Esophagus muscularis mucosa (tissue), 4 donors: ENCODE measurements at regions not wholly inside any gene's neighbourhood (a gene's known extent, or its start where the extent isn't known, plus 50 kb on each side); places are given as distances from the start of the nearest gene placed in this dataset.
"Not testable (repeated sequence)": the region's sequence is repeated elsewhere in the genome, so short reads cannot be mapped to it uniquely, and the experiment has no call there.

ENCODE experiments used
- DNase-seq: peaks from one replicate; pipeline ENCODE4 v3.0.0-alpha.2; 2017; ENCODE audit errors: extremely low spot score
- H3K27ac ChIP-seq, 4 donors: fragments of 200-600 bp; sonication (generic); replicated peaks in 1 of 4; 1 replicate in 3 of 4; 2 replicates in 1 of 4; pipeline ENCODE4 v1.5.1; 2016 to 2019; ENCODE audit warnings: mild to moderate bottlenecking in 1 of 4
- H3K27me3 ChIP-seq, 4 donors: fragments of 200-600 bp; sonication (generic); one replicate each; pipeline versions ENCODE4 v1.5.1 to v1.6.0; 2016 to 2019
- H3K36me3 ChIP-seq, 4 donors: fragments of 200-600 bp; sonication (generic); one replicate each; pipeline ENCODE4 v1.5.1; 2016 to 2019
- H3K4me1 ChIP-seq, 4 donors: fragments of 200-600 bp; sonication (generic); one replicate each; pipeline ENCODE4 v1.5.1; 2016 to 2019
- H3K4me3 ChIP-seq, 4 donors: fragments of 200-600 bp; sonication (generic); 1 replicate in 2 of 4; 2 replicates in 2 of 4; pipeline ENCODE4 v1.5.1; 2016 to 2019; ENCODE audit warnings: mild to moderate bottlenecking in 4 of 4, moderate library complexity in 1 of 4
- H3K9me3 ChIP-seq, 4 donors: fragments of 200-600 bp; sonication (generic); 1 replicate in 3 of 4; 2 replicates in 1 of 4; pipeline ENCODE4 v1.5.1; 2016 to 2019
- EP300 ChIP-seq: sonication (generic); formaldehyde crosslinking; IDR thresholded peaks from one replicate; pipeline ENCODE4 v1.6.1; 2017; ENCODE audit warnings: antibody characterized with exemption
- POLR2A ChIP-seq: fragments of 450-650 bp; IDR thresholded peaks from one replicate; pipeline ENCODE4 v1.6.1; 2017; ENCODE audit warnings: antibody characterized with exemption, moderate library complexity, mild to moderate bottlenecking, low read depth
- POLR2AphosphoS5 ChIP-seq, 2 donors: sonication (generic); formaldehyde crosslinking; IDR thresholded peaks; one replicate each; pipeline ENCODE4 v1.6.1; 2017; ENCODE audit warnings: antibody characterized with exemption in 2 of 2
- WGBS: methylation state at CpG from one replicate; pipeline ENCODE4 v1.1.5; 2018; 5-methylcytosine and 5-hydroxymethylcytosine counted together
- intact Hi-C: fragments of 100-400 bp; cut with DNase I; formaldehyde crosslinking; loops from one replicate; pipeline ENCODE4 v1.15.1; 2023
- TF ChIP-seq, protein P1 (sequence below), 3 experiments: fragments of 200-600 bp in 2 of 3; fragments of 450-650 bp in 1 of 3; sonication (generic) in 2 of 3; IDR thresholded peaks; one replicate each; pipeline ENCODE4 v1.5.1; 2017 to 2019; ENCODE audit warnings: antibody characterized with exemption in 3 of 3, mild to moderate bottlenecking in 2 of 3, moderate library complexity in 1 of 3

DNA sequence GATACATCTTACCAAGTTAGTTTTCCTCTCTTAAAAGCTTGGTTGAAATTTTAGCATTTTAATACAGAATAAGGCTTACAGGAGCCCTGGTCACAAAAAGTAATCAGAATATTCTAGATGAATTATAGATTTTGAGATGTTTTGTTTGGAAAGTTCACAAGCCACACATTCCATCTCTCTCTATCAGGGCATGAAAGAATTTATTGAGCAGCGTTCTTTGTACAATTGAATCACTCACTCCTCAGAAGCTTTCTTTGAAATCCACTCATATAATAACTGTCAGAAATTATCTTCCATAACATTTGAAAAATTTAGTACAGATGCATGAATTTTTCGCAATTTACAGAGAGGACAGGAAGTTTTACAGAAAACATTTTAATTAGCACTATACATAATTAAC is 938.6 kb upstream of the MDGA2 start:
- Histone ChIP-seq H3K27ac (no peak overlapping the region), H3K4me1 (no peaks in the 10 kb centered on the region), H3K9me3 (no peaks in the 10 kb centered on the region), H3K36me3 (no peaks in the 10 kb centered on the region), H3K27me3 (no peaks in the 10 kb centered on the region), H3K4me3 (no peak overlapping the region)
- 78% methylated on average over 2 of the region's 2 CpGs for WGBS
- intact Hi-C loops = no loop called here
- TF ChIP-seq POLR2A (no peak), POLR2AphosphoS5 (IDR thresholded peaks at IDR 0.05) (no peak), EP300 (no peak)
- TF ChIP-seq, protein P1, sequence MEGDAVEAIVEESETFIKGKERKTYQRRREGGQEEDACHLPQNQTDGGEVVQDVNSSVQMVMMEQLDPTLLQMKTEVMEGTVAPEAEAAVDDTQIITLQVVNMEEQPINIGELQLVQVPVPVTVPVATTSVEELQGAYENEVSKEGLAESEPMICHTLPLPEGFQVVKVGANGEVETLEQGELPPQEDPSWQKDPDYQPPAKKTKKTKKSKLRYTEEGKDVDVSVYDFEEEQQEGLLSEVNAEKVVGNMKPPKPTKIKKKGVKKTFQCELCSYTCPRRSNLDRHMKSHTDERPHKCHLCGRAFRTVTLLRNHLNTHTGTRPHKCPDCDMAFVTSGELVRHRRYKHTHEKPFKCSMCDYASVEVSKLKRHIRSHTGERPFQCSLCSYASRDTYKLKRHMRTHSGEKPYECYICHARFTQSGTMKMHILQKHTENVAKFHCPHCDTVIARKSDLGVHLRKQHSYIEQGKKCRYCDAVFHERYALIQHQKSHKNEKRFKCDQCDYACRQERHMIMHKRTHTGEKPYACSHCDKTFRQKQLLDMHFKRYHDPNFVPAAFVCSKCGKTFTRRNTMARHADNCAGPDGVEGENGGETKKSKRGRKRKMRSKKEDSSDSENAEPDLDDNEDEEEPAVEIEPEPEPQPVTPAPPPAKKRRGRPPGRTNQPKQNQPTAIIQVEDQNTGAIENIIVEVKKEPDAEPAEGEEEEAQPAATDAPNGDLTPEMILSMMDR (IDR thresholded peaks at IDR 0.05) = no peak
- no peak for DNase-seq

DNA sequence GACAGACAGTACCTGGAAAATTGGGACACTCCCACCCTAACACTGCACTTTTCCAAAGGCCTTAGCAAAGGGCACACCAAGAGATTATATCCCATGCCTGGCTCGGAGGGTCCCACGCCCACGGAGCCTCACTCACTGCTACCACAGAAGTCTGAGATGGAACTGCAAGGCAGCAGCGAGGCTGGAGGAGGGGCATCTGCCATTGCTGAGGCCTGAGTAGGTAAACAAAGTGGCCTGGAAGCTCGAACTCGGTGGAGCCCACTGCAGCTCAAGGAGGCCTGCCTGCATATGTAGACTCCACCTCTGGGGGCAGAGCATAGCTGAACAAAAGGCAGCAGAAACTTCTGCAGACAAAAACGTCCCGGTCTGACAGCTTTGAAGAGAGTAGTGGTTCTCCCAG is 931.6 kb upstream of the MDGA2 start:
- H3K36me3 ChIP-seq, intact Hi-C loops, H3K4me1 ChIP-seq, H3K9me3 ChIP-seq, H3K27ac ChIP-seq, H3K4me3 ChIP-seq, H3K27me3 ChIP-seq, DNase-seq: not testable (repeated sequence)
- 67% methylated on average over 5 of the region's 8 CpGs for WGBS

DNA sequence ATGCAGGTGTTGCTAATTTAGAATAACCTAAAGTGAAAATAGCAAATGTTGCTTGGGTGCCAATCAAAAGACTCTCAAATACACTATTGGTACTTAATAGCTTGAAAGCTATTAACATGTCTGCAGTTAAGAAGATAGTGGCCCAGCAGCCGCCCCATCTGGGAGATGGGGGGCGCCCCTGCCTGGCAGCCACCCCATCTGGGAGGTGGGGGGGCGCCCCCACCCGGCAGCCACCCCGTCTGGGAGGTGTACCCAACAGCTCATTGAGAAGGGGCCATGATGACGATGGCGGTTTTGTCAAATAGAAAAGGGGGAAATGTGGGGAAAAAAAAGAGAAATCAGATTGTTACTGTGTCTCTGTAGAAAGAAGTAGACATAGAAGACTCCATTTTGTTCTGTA is 923.1 kb upstream of the MDGA2 start:
- Histone ChIP-seq H3K4me1 (no peaks in the 10 kb centered on the region), H3K27ac (no peak overlapping the region), H3K4me3 (no peak overlapping the region), H3K9me3 (no peaks in the 10 kb centered on the region), H3K27me3 (no peaks in the 10 kb centered on the region), H3K36me3 (no peaks in the 10 kb centered on the region)
- TF ChIP-seq, protein P1 (IDR thresholded peaks at IDR 0.05) = no peak
- TF ChIP-seq EP300 (no peak), POLR2AphosphoS5 (IDR thresholded peaks at IDR 0.05) (no peak), POLR2A (no peak)
- DNase-seq = no peak
- intact Hi-C loops = no loop called here
- 92% methylated on average over 7 of the region's 7 CpGs for WGBS

DNA sequence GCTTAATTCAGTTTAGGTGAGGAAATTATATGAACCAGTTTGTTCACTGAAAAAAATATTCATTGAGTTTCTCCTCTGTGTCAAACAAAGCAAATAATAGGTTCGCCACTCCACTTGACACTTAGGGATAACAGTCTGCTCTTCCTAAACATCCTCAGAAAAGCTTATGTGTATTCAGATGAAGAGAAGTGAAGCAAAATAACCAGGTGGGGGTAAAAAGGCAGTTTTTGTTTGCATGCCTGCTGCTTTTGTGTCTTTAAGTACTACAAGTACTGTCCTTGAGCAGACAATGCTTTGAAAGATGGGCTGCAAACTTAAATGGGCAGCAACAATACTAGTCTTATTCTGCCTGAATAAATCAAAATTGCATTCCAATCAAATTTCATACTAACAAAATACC is 910.7 kb upstream of the MDGA2 start:
- H3K9me3 ChIP-seq = no peaks in the 10 kb centered on the region
- 94% methylated on average over 1 of the region's 1 CpG for WGBS
- H3K4me1 ChIP-seq = no peaks in the 10 kb centered on the region
- H3K4me3 ChIP-seq = no peak overlapping the region
- H3K27me3 ChIP-seq = no peaks in the 10 kb centered on the region
- no peak overlapping the region for H3K27ac ChIP-seq
- DNase-seq = no peak
- TF ChIP-seq, protein P1 (IDR thresholded peaks at IDR 0.05) = no peak
- TF ChIP-seq EP300 = no peak
- no peak for TF ChIP-seq POLR2A
- TF ChIP-seq POLR2AphosphoS5 (IDR thresholded peaks at IDR 0.05) = no peak
- H3K36me3 ChIP-seq = no peaks in the 10 kb centered on the region
- intact Hi-C loops = no loop called here

DNA sequence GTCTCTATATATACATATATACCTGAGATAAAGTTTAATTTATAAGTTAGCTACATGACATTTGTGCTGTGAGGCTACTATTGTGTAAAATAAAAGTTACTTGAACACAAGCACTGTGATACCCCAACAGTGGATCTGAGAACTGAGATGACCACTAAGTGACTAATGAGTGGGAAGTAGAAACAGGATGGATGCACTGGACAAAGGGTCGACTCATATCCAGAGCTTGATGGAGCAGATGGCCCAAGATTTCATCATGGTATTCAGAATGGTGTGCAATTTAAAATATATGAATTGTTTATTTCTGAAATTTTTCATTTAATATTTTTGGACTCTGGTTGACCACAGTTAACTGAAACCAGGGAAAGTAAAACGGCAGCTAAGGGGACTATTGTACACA is 908.6 kb upstream of the MDGA2 start:
- 39% methylated on average over 2 of the region's 2 CpGs for WGBS
- no peak for DNase-seq
- Histone ChIP-seq H3K27me3 (no peaks in the 10 kb centered on the region), H3K27ac (no peak overlapping the region), H3K36me3 (no peaks in the 10 kb centered on the region), H3K9me3 (no peaks in the 10 kb centered on the region), H3K4me3 (no peak overlapping the region), H3K4me1 (no peaks in the 10 kb centered on the region)
- intact Hi-C loops = no loop called here
- no peak for TF ChIP-seq EP300
- TF ChIP-seq, protein P1 (IDR thresholded peaks at IDR 0.05) = no peak
- TF ChIP-seq POLR2A = no peak
